Upper lobe of right lung (tissue), 1 donor: ENCODE measurements at regions not wholly inside any gene's neighbourhood (a gene's known extent, or its start where the extent isn't known, plus 50 kb on each side); places are given as distances from the start of the nearest gene placed in this dataset.

Source experiments
- ATAC-seq: fragments of 200-7000 bp; cut with Tn5 transposase; one replicate; pipeline ENCODE4 v1.9.1; 2020; ENCODE audit warnings: mild to moderate bottlenecking, moderate library complexity
- DNase-seq: peaks from one replicate; pipeline ENCODE4 v3.0.0-alpha.2; 2020
- H3K27ac ChIP-seq: fragments of 200-600 bp; one replicate; pipeline ENCODE4 v1.8.0; 2022
- H3K27me3 ChIP-seq: fragments of 200-600 bp; one replicate; pipeline ENCODE4 v1.8.0; 2022; ENCODE audit warnings: mild to moderate bottlenecking
- H3K36me3 ChIP-seq: fragments of 200-600 bp; one replicate; pipeline ENCODE4 v1.8.0; 2022
- H3K4me1 ChIP-seq: fragments of 200-600 bp; one replicate; pipeline ENCODE4 v1.8.0; 2022
- H3K4me3 ChIP-seq: fragments of 200-600 bp; one replicate; pipeline ENCODE4 v1.8.0; 2022; ENCODE audit warnings: mild to moderate bottlenecking
- H3K9me3 ChIP-seq: fragments of 200-600 bp; one replicate; pipeline ENCODE4 v1.8.0; 2022
- CTCF ChIP-seq: fragments of 200-600 bp; IDR thresholded peaks from one replicate; pipeline ENCODE4 v1.8.0; 2022; ENCODE audit warnings: antibody characterized with exemption
- intact Hi-C: fragments of 100-400 bp; cut with DNase I; formaldehyde crosslinking; loops from one replicate; pipeline ENCODE4 v1.11.0; 2022
- donor health status: DM: no; HTN: yes; CAD: no; lungs with severe emphysema.

- no peak overlapping the region for H3K27ac ChIP-seq
- DNase-seq, result no peak
- TF ChIP-seq CTCF, result no peak
- H3K4me1 ChIP-seq, result no peaks in the 10 kb centered on the region
- ATAC-seq, result no peak
- no peaks in the 10 kb centered on the region for H3K9me3 ChIP-seq
- H3K36me3 ChIP-seq, result no peaks in the 10 kb centered on the region
- H3K4me3 ChIP-seq, result no peak overlapping the region
- H3K27me3 ChIP-seq, result no peaks in the 10 kb centered on the region
- intact Hi-C loops, result no loop called here
These were observed 50.4 kb upstream of the PRSS23 start for GRCh38 chr11:86749821-86750401.

GRCh38 chr11:86749376-86749775 lies 51.0 kb upstream of the PRSS23 start:
- H3K27ac ChIP-seq, result no peak overlapping the region
- intact Hi-C loops, result no loop called here
- no peaks in the 10 kb centered on the region for H3K9me3 ChIP-seq
- no peak for TF ChIP-seq CTCF
- no peaks in the 10 kb centered on the region for H3K36me3 ChIP-seq
- no peak overlapping the region for H3K4me3 ChIP-seq
- DNase-seq, result no peak
- H3K27me3 ChIP-seq, result no peaks in the 10 kb centered on the region
- H3K4me1 ChIP-seq, result no peaks in the 10 kb centered on the region
- ATAC-seq, result peak; percentile 24

GRCh38 chr11:86748296-86748695 lies 52.0 kb upstream of the PRSS23 start:
- DNase-seq (no peak), ATAC-seq (no peak)
- no peak for TF ChIP-seq CTCF
- intact Hi-C loops, result no loop called here
- H3K36me3 ChIP-seq, result no peaks in the 10 kb centered on the region
- H3K27ac ChIP-seq, result no peak overlapping the region
- H3K27me3 ChIP-seq, result no peaks in the 10 kb centered on the region
- no peak overlapping the region for H3K4me3 ChIP-seq
- H3K9me3 ChIP-seq, result no peaks in the 10 kb centered on the region
- H3K4me1 ChIP-seq, result no peaks in the 10 kb centered on the region

GRCh38 chr11:86747801-86748200 lies 52.5 kb upstream of the PRSS23 start:
- Histone ChIP-seq H3K36me3 (no peaks in the 10 kb centered on the region), H3K4me3 (no peak overlapping the region), H3K27me3 (no peaks in the 10 kb centered on the region), H3K9me3 (no peaks in the 10 kb centered on the region), H3K27ac (no peak overlapping the region), H3K4me1 (peaks cover 2% of the 10 kb centered on the region)
- no peak for TF ChIP-seq CTCF
- DNase-seq (no peak), ATAC-seq (no peak)
- intact Hi-C loops, result no loop called here

GRCh38 chr11:86746514-86746913 lies 53.8 kb upstream of the PRSS23 start:
- TF ChIP-seq CTCF, result no peak

GRCh38 chr11:86745571-86745970 lies 54.8 kb upstream of the PRSS23 start:
- H3K27ac ChIP-seq, result no peak overlapping the region
- TF ChIP-seq CTCF, result no peak
- intact Hi-C loops, result no loop called here
- H3K4me3 ChIP-seq, result no peak overlapping the region
- peaks cover 17% of the 10 kb centered on the region for H3K4me1 ChIP-seq
- H3K36me3 ChIP-seq, result no peaks in the 10 kb centered on the region
- no peaks in the 10 kb centered on the region for H3K27me3 ChIP-seq
- H3K9me3 ChIP-seq, result no peaks in the 10 kb centered on the region
- no peak for ATAC-seq
- no peak for DNase-seq

More at GRCh38 chr11:86746514-86746913, 53.8 kb upstream of the PRSS23 start:
- DNase-seq (no peak), ATAC-seq (no peak)
- H3K36me3 ChIP-seq, result no peaks in the 10 kb centered on the region
- intact Hi-C loops, result no loop called here
- peaks cover 8% of the 10 kb centered on the region for H3K4me1 ChIP-seq
- H3K27me3 ChIP-seq, result no peaks in the 10 kb centered on the region
- H3K27ac ChIP-seq, result no peak overlapping the region
- H3K4me3 ChIP-seq, result no peak overlapping the region
- H3K9me3 ChIP-seq, result no peaks in the 10 kb centered on the region
